ENCODE measurements at regions not wholly inside any gene's neighbourhood (a gene's known extent, or its start where the extent isn't known, plus 50 kb on each side); places are given as distances from the start of the nearest gene placed in this dataset.

GRCh38 chr5:135112008-135112725, 78.1 kb upstream of the PITX1 start:
- H3K4me3 ChIP-seq (ENCODE audit: low read length): no peak overlapping the region
- H3F3A ChIP-seq (ENCODE audit: insufficient read depth, low read length): no peaks in the 10 kb centered on the region
- H3K27me3 ChIP-seq (replicated peaks; ENCODE audit: insufficient read depth, low read length): no peaks in the 10 kb centered on the region
- no peak overlapping the region for H3K27ac ChIP-seq (ENCODE audit: low read length)
- no peaks in the 10 kb centered on the region for H3K79me2 ChIP-seq (ENCODE audit: low read length)
- DNase-seq: no peak
- H3K9me3 ChIP-seq (replicated peaks; ENCODE audit: insufficient read depth, low read length): no peaks in the 10 kb centered on the region
- H3K9ac ChIP-seq (ENCODE audit: low read length): no peak overlapping the region
- H3K36me3 ChIP-seq (replicated peaks; ENCODE audit: insufficient read depth, low read length): no peaks in the 10 kb centered on the region
- TF ChIP-seq EZH2 (optimal IDR thresholded peaks at IDR 0.05; ENCODE audit: low read depth, low read length) (no peak), CTCF (IDR thresholded peaks at IDR 0.05; ENCODE audit: low read length) (no peak), EZH2phosphoT487 (IDR thresholded peaks at IDR 0.05; ENCODE audit: low read length) (no peak)
- no peaks in the 10 kb centered on the region for H3K9me2 ChIP-seq (replicated peaks; ENCODE audit: insufficient read depth, low read length)
- H4K20me1 ChIP-seq (ENCODE audit: insufficient read depth, low read length): no peaks in the 10 kb centered on the region
- no peak overlapping the region for H2AFZ ChIP-seq (ENCODE audit: low read length)
- H3K4me1 ChIP-seq (ENCODE audit: low read length): no peaks in the 10 kb centered on the region
- H3K4me2 ChIP-seq (ENCODE audit: low read depth, low read length): no peak overlapping the region

- no peaks in the 10 kb centered on the region for H3K9me3 ChIP-seq (replicated peaks; ENCODE audit: insufficient read depth, low read length)
- DNase-seq: no peak
- H3K9me2 ChIP-seq (replicated peaks; ENCODE audit: insufficient read depth, low read length): no peaks in the 10 kb centered on the region
- no peaks in the 10 kb centered on the region for H3K36me3 ChIP-seq (replicated peaks; ENCODE audit: insufficient read depth, low read length)
- no peaks in the 10 kb centered on the region for H3F3A ChIP-seq (ENCODE audit: insufficient read depth, low read length)
- H3K4me1 ChIP-seq (ENCODE audit: low read length): no peaks in the 10 kb centered on the region
- no peak overlapping the region for H3K9ac ChIP-seq (ENCODE audit: low read length)
- H4K20me1 ChIP-seq (ENCODE audit: insufficient read depth, low read length): no peaks in the 10 kb centered on the region
- H3K27ac ChIP-seq (ENCODE audit: low read length): no peak overlapping the region
- H3K79me2 ChIP-seq (ENCODE audit: low read length): no peaks in the 10 kb centered on the region
- H3K4me2 ChIP-seq (ENCODE audit: low read depth, low read length): no peak overlapping the region
- H2AFZ ChIP-seq (ENCODE audit: low read length): no peak overlapping the region
- H3K4me3 ChIP-seq (ENCODE audit: low read length): no peak overlapping the region
- TF ChIP-seq CTCF (IDR thresholded peaks at IDR 0.05; ENCODE audit: low read length) (no peak), EZH2 (optimal IDR thresholded peaks at IDR 0.05; ENCODE audit: low read depth, low read length) (no peak), EZH2phosphoT487 (IDR thresholded peaks at IDR 0.05; ENCODE audit: low read length) (no peak)
- no peaks in the 10 kb centered on the region for H3K27me3 ChIP-seq (replicated peaks; ENCODE audit: insufficient read depth, low read length)
These were observed 77.0 kb upstream of the PITX1 start for GRCh38 chr5:135110785-135111596.

GRCh38 chr5:135108992-135109391, 75.0 kb upstream of the PITX1 start:
- Histone ChIP-seq H3K36me3 (replicated peaks; ENCODE audit: insufficient read depth, low read length) (no peaks in the 10 kb centered on the region), H3K9me2 (replicated peaks; ENCODE audit: insufficient read depth, low read length) (no peaks in the 10 kb centered on the region), H4K20me1 (ENCODE audit: insufficient read depth, low read length) (no peaks in the 10 kb centered on the region), H3K4me2 (ENCODE audit: low read depth, low read length) (no peak overlapping the region), H3K27me3 (replicated peaks; ENCODE audit: insufficient read depth, low read length) (no peaks in the 10 kb centered on the region), H3K79me2 (ENCODE audit: low read length) (no peaks in the 10 kb centered on the region), H3K9ac (ENCODE audit: low read length) (no peak overlapping the region), H2AFZ (ENCODE audit: low read length) (no peak overlapping the region), H3K9me3 (replicated peaks; ENCODE audit: insufficient read depth, low read length) (no peaks in the 10 kb centered on the region), H3K4me1 (ENCODE audit: low read length) (no peaks in the 10 kb centered on the region), H3K27ac (ENCODE audit: low read length) (no peak overlapping the region), H3K4me3 (ENCODE audit: low read length) (no peak overlapping the region), H3F3A (ENCODE audit: insufficient read depth, low read length) (no peaks in the 10 kb centered on the region)
- TF ChIP-seq EZH2 (optimal IDR thresholded peaks at IDR 0.05; ENCODE audit: low read depth, low read length) (no peak), EZH2phosphoT487 (IDR thresholded peaks at IDR 0.05; ENCODE audit: low read length) (no peak), CTCF (IDR thresholded peaks at IDR 0.05; ENCODE audit: low read length) (no peak)
- DNase-seq: no peak
